ENCODE measurements at regions not wholly inside any gene's neighbourhood (a gene's known extent, or its start where the extent isn't known, plus 50 kb on each side); places are given as distances from the start of the nearest gene placed in this dataset.
"Not testable (repeated sequence)": the region's sequence is repeated elsewhere in the genome, so short reads cannot be mapped to it uniquely, and the experiment has no call there.

- DNase-seq (ENCODE audit: low read depth in 2 of 2) = no peak
Measured at GRCh38 chr2:234898534-234899053, 53.2 kb upstream of the SH3BP4 start.

GRCh38 chr2:234888442-234888841 is 63.4 kb upstream of the SH3BP4 start:
- DNase-seq (ENCODE audit: low read depth in 2 of 2) = not testable (repeated sequence)

- no peak for DNase-seq (ENCODE audit: low read depth in 2 of 2)
Measured at GRCh38 chr2:234887195-234887594, 64.6 kb upstream of the SH3BP4 start.

- no peak for DNase-seq (ENCODE audit: low read depth in 2 of 2)
Measured at GRCh38 chr2:234885886-234886285, 65.9 kb upstream of the SH3BP4 start.

GRCh38 chr2:234885118-234885517 is 66.7 kb upstream of the SH3BP4 start:
- no peak for DNase-seq (ENCODE audit: low read depth in 2 of 2)

GRCh38 chr2:234884591-234884990 is 67.2 kb upstream of the SH3BP4 start:
- DNase-seq (ENCODE audit: low read depth in 2 of 2) = no peak

GRCh38 chr2:234881413-234882241 is 70.2 kb upstream of the SH3BP4 start:
- peak; percentile 48 to 54 for DNase-seq (ENCODE audit: low read depth in 2 of 2)

- no peak for DNase-seq (ENCODE audit: low read depth in 2 of 2)
Measured at GRCh38 chr2:234880551-234881211, 71.1 kb upstream of the SH3BP4 start.

- no peak for DNase-seq (ENCODE audit: low read depth in 2 of 2)
Measured at GRCh38 chr2:234879671-234880455, 72.0 kb upstream of the SH3BP4 start.

- DNase-seq (ENCODE audit: low read depth in 2 of 2) = not testable (repeated sequence)
Measured at GRCh38 chr2:234876621-234877020, 75.2 kb upstream of the SH3BP4 start.

GRCh38 chr2:234874347-234875046 is 77.3 kb upstream of the SH3BP4 start:
- no peak for DNase-seq (ENCODE audit: low read depth in 2 of 2)

GRCh38 chr2:234873828-234874173 is 78.0 kb upstream of the SH3BP4 start:
- DNase-seq (ENCODE audit: low read depth in 2 of 2) = no peak

- no peak for DNase-seq (ENCODE audit: low read depth in 2 of 2)
Measured at GRCh38 chr2:234873103-234873827, 78.6 kb upstream of the SH3BP4 start.

GRCh38 chr2:234869969-234870368 is 81.8 kb upstream of the SH3BP4 start:
- DNase-seq (ENCODE audit: low read depth in 2 of 2) = no peak

- DNase-seq (ENCODE audit: low read depth in 2 of 2) = no peak
Measured at GRCh38 chr2:234869164-234869563, 82.7 kb upstream of the SH3BP4 start.

GRCh38 chr2:234867882-234868285 is 83.9 kb upstream of the SH3BP4 start:
- DNase-seq (ENCODE audit: low read depth in 2 of 2) = no peak

- DNase-seq (ENCODE audit: low read depth in 2 of 2) = no peak
Measured at GRCh38 chr2:234865586-234865985, 86.2 kb upstream of the SH3BP4 start.

- no peak for DNase-seq (ENCODE audit: low read depth in 2 of 2)
Measured at GRCh38 chr2:234865040-234865439, 86.8 kb upstream of the SH3BP4 start.

- no peak for DNase-seq (ENCODE audit: low read depth in 2 of 2)
Measured at GRCh38 chr2:234864506-234864905, 87.3 kb upstream of the SH3BP4 start.

- DNase-seq (ENCODE audit: low read depth in 2 of 2) = no peak
Measured at GRCh38 chr2:234863043-234863934, 88.5 kb upstream of the SH3BP4 start.

Measured in stimulated activated CD8-positive, alpha-beta memory T cell treated with anti-CD3 and anti-CD28 coated beads, Interleukin-2, amount 100 ng/mL, for 48 hours (primary cell).